Epidermal melanocyte (primary cell): ENCODE measurements at regions not wholly inside any gene's neighbourhood (a gene's known extent, or its start where the extent isn't known, plus 50 kb on each side); places are given as distances from the start of the nearest gene placed in this dataset.
"Not testable (repeated sequence)": the region's sequence is repeated elsewhere in the genome, so short reads cannot be mapped to it uniquely, and the experiment has no call there.

Experiments used
- DNase-seq: peaks from one replicate; pipeline ENCODE4 v3.0.0; 2011; ENCODE audit warnings: low spot score; ENCODE audit not compliant: insufficient read length

- DNase-seq, result no peak
These were observed 128.7 kb upstream of the MB21D2 start for GRCh38 chr3:193046371-193046770.

DNA sequence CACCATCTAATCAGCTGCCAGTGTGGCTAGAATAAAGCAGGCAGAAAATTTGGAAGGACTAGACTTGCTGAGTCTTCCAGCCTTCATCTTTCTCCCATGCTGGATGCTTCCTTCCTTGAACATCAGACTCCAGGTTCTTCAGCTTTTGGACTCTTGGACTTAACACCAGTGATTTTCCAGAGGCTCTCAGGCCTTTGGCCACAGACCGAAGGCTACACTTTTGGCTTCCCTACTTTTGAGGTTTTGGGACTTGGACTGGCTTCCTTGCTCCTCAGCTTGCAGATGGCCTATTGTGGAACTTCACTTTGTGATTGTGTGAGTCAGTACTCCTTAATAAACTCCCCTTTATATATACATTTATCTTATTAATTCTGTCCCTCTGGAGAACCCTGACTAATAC lies 129.8 kb upstream of the MB21D2 start:
- not testable (repeated sequence) for DNase-seq

DNA sequence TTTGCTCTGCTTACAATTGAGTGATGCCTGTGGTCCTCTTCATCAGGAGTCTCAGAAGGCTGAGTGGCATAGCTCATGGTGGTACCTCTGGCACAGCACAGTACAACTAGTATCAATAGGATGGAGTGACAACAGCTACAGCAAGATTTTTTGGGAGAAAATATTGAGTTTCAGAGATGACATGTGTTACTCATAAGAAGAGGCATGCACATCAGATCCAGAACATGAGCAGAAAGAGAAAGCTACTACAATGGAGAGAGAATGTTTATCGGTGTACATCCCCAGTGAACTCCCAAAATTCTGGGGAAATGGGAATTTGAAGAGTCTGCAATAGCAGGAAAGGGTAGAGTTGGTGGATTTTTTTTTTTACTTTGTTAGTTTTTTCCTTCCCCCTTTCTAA lies 130.5 kb upstream of the MB21D2 start:
- no peak for DNase-seq

- DNase-seq, result no peak
These were observed 132.3 kb upstream of the MB21D2 start for GRCh38 chr3:193049935-193050334.

DNA sequence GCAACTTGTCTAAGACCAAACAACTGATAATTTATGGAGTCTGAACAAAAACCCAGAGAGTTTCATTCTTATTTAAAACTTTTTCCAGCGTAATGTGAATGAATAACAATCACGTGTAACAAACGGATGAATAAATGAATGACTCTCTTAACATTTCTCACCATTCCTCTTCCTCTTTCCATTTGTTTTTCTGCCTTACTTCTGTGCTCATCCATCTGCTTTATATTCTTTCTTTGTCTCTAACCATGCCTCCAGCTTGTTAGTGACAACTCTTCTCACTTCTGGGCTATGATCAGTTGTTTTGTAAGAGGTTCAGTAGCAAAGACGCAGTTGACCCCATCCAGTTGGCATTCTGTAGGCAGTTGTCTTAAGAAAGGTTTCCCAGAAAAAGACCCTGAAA lies 133.7 kb upstream of the MB21D2 start:
- no peak for DNase-seq

DNA sequence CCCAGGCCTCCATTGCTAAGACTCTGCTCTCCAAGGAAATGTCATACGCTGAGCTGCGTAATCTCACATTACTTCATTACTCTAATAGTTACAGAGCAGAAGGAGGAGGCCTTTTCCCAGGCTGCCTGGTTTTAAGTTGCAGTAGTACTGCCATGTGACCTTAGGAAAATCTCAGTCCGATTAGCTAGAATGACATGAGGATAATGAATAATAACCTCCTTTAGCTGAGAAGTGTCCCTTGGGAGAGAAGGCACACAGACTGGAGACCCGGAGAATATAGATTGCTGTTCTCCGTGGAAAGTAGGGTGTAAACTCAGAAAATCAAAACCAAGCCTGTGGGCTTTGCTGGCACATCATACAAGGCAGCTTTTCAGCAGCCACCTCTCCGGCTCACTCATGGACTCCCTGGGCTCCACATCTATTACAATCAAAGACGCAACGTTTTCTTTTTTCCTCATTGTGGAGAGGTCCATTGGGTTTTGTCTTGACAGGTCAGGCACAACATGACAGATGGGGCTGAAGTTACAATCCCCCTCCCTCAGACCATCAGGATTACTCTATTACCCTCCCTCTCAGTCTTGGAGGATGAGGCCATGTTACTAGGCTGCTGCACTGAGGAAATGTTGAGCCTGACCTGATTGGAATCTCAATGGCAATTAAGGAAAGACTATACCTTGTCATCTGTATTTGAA lies 134.8 kb upstream of the MB21D2 start:
- no peak for DNase-seq

DNA sequence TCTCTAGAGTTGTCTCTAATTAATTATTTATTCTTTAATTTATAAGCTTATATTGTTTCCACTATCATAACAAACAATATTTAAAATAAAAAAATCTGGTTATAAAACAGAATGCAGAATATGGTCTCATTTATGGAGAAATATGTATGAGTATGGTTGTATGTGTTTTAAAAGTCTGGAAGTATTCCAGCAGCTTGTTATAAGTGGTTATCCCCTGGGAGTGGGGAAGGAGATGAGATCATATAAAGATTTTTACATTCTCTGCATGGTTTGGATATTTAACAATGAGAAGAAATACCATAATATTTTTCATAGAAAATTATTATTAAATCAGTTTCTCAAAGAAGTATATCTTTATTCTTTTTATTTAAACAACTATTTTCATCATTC lies 135.4 kb upstream of the MB21D2 start:
- DNase-seq, result no peak

DNA sequence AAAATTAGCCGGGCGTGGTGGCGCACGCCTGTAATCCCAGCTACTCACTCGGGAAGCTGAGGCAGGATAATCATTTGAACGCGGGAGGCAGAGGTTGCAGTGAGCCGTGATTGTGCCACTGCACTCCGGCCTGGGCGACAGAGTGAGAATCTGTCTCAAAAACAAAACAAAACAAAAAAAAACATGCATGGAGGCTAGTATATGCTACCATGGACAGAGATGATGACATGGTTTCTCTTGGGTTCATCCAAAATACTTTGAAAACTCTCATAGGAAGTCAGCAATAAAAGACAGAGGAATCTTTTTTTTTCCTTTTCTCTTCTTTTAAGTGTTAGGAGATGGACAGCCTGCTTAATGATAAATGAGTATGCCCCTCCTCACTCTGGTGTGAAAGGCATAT lies 137.7 kb upstream of the MB21D2 start:
- no peak for DNase-seq

DNA sequence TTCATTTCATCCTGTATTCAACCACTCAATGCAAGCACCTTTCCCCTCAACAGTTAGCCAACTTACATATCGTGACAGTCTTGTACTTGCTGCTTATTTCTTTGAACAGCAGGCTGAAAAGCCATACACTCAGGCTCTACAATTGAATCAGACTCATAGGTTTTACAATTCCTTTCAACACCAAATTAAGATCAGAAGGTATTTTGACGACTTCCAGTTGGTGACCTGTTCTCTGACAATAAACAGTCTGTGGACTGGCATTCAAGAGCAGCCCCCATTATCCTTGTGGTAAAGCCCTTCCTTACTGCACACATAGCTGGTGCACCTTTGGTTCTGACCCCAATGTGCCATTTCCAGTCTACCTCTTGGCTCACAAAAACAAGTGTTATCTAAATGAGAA lies 140.0 kb upstream of the MB21D2 start:
- DNase-seq, result no peak

- no peak for DNase-seq
These were observed 143.3 kb upstream of the MB21D2 start for GRCh38 chr3:193060748-193061546.

DNA sequence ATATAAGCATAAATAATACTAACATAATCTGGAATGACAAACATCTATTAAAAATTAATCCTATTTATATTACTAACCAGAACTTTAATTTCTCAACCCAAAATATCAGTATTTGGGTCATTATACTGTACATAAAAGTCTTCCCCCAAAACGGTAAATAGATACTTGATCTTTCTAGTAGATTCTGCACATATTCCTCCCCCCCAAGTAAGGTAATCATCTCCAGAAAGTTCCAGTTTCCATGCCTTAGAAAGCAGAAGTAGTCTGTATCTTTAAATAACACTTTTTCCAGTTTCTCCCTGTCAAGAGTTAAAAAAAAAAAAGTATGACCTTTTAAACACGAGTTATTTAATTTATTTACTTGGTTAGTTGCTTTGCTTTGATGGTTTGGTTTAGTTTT lies 150.7 kb upstream of the MB21D2 start:
- no peak for DNase-seq

- DNase-seq, result not testable (repeated sequence)
These were observed 152.1 kb upstream of the MB21D2 start for GRCh38 chr3:193069732-193070131.

DNA sequence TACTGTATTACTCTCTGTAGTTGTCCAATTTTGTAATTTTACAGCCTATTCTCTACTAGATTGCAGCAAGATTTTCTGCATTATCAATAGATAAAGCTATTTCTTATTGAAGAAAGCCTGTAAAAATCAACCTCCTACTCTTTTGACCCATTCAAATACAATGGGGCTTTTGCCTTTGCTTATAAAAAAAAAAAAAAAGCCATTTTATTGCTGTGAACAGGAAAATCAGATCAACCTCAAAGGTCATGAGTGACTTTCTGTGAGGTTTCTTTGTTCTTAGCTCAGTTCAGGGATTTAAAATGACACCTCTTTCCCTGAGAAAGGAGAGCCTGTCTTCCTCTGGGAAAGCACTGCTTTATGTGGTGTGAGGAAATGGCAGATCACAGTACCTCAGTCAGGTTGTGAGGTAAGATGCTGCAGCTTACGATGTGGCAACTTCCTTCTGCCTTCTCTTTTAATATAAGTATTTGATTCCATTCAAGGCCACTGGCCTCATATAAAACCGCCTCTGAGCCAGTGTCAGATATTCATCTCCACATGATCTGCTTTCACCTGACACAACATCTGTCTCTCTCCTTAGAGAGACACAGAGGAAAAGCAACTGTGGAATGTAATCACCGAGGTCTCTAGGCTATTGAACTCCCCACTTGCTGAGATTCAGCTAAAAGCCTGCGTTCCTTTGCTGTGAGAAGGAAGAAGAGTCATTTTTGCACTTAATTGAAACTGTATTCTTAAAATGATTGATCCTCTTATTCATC lies 161.5 kb upstream of the MB21D2 start:
- DNase-seq, result no peak

GRCh38 chr3:193080821-193081365 lies 160.1 kb upstream of the PLAAT1 start:
- no peak for DNase-seq

GRCh38 chr3:193085655-193086054 lies 155.4 kb upstream of the PLAAT1 start:
- DNase-seq, result no peak

- no peak for DNase-seq
These were observed 154.3 kb upstream of the PLAAT1 start for GRCh38 chr3:193086681-193087080.

DNA sequence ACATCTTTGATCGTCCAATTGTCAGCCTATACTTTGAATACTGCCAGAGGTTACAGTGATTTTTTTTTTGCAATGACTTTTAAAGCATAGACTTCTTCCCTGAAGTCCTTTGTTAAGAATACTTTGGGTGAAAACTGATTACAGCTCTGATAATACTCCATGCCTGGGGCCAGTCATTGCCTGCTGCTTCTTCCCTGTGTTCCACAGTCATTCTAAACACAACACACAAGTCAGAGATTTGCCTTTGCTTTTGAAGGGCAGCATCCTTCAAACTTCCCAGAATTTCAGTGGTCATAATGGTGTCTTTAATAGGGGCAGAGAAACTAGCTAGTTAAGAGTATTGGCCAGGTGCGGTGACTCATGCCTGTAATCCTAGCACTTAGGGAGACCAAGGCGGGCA lies 153.7 kb upstream of the PLAAT1 start:
- DNase-seq, result no peak

GRCh38 chr3:193095366-193095765 lies 145.7 kb upstream of the PLAAT1 start:
- no peak for DNase-seq

- DNase-seq, result no peak
These were observed 144.9 kb upstream of the PLAAT1 start for GRCh38 chr3:193096076-193096475.

GRCh38 chr3:193114431-193115340 lies 126.3 kb upstream of the PLAAT1 start:
- DNase-seq, result no peak

GRCh38 chr3:193116871-193117270 lies 124.2 kb upstream of the PLAAT1 start:
- no peak for DNase-seq
